NB4 (cell line): ENCODE measurements at regions not wholly inside any gene's neighbourhood (a gene's known extent, or its start where the extent isn't known, plus 50 kb on each side); places are given as distances from the start of the nearest gene placed in this dataset.

ENCODE experiments used
- CTCF ChIP-seq: IDR thresholded peaks from one replicate; pipeline ENCODE4 v1.5.1; 2012; ENCODE audit warnings: low read depth, low read length
- MAX ChIP-seq: IDR thresholded peaks from 2 replicates; pipeline ENCODE4 v1.6.1; 2011; ENCODE audit warnings: low read depth, low read length
- POLR2A ChIP-seq: IDR thresholded peaks from 2 replicates; pipeline ENCODE4 v1.6.1; 2011; ENCODE audit warnings: mild to moderate bottlenecking; ENCODE audit not compliant: insufficient read length; ENCODE audit errors: extremely low read depth

GRCh38 chr9:115999498-115999897 is 154.1 kb upstream of the PAPPA start:
- TF ChIP-seq POLR2A (no peak), CTCF (no peak), MAX (no peak)
